T-helper 17 cell (primary cell): ENCODE measurements at regions not wholly inside any gene's neighbourhood (a gene's known extent, or its start where the extent isn't known, plus 50 kb on each side); places are given as distances from the start of the nearest gene placed in this dataset.
"Not testable (repeated sequence)": the region's sequence is repeated elsewhere in the genome, so short reads cannot be mapped to it uniquely, and the experiment has no call there.

Experiments used
- ATAC-seq: fragments of 150-1000 bp; cut with Tn5 transposase; 2 replicates; pipeline ENCODE4 v1.10.0; 2021; ENCODE audit warnings: mild to moderate bottlenecking, moderate library complexity
- DNase-seq, 3 donors: peaks; one replicate each; pipeline versions ENCODE4 v3.0.0 to v3.0.0-alpha.2; 2020 to 2021
- H3K9me3 ChIP-seq: one replicate; pipeline ENCODE4 v1.7.0; 2013; ENCODE audit warnings: low read length, mild to moderate bottlenecking; ENCODE audit not compliant: control insufficient read depth, poor library complexity, severe bottlenecking
- H3K27ac Mint-ChIP-seq: one replicate; pipeline ENCODE4 v1.8.0; 2022; ENCODE audit warnings: mild to moderate bottlenecking, moderate library complexity, mixed read lengths
- H3K27me3 Mint-ChIP-seq: one replicate; pipeline ENCODE4 v1.8.0; 2022; ENCODE audit warnings: mixed read lengths
- H3K36me3 Mint-ChIP-seq: one replicate; pipeline ENCODE4 v1.8.0; 2022; ENCODE audit warnings: low read depth, mixed read lengths
- H3K4me1 Mint-ChIP-seq: one replicate; pipeline ENCODE4 v1.8.0; 2022; ENCODE audit warnings: mild to moderate bottlenecking, mixed read lengths
- H3K4me3 Mint-ChIP-seq: one replicate; pipeline ENCODE4 v1.8.0; 2022; ENCODE audit warnings: mild to moderate bottlenecking, moderate library complexity, mixed read lengths

- Mint-ChIP-seq H3K27ac (no peak overlapping the region), H3K27me3 (no peaks in the 10 kb centered on the region), H3K4me1 (no peaks in the 10 kb centered on the region), H3K36me3 (no peaks in the 10 kb centered on the region), H3K4me3 (no peak overlapping the region)
- H3K9me3 ChIP-seq = no peaks in the 10 kb centered on the region
- ATAC-seq = no peak
- no peak for DNase-seq
Observed at GRCh38 chr9:102941868-102942267, 53.3 kb upstream of the CYLC2 start.

- Mint-ChIP-seq H3K4me1 (no peaks in the 10 kb centered on the region), H3K27ac (no peak overlapping the region), H3K27me3 (no peaks in the 10 kb centered on the region), H3K36me3 (no peaks in the 10 kb centered on the region), H3K4me3 (no peak overlapping the region)
- no peak for ATAC-seq
- no peak for DNase-seq
- no peaks in the 10 kb centered on the region for H3K9me3 ChIP-seq
Observed at GRCh38 chr9:102922526-102922925, 72.6 kb upstream of the CYLC2 start.

GRCh38 chr9:102911185-102911584 lies 83.9 kb upstream of the CYLC2 start:
- Mint-ChIP-seq H3K4me3 (no peak overlapping the region), H3K27ac (no peak overlapping the region), H3K36me3 (no peaks in the 10 kb centered on the region), H3K4me1 (no peaks in the 10 kb centered on the region), H3K27me3 (no peaks in the 10 kb centered on the region)
- no peaks in the 10 kb centered on the region for H3K9me3 ChIP-seq
- no peak for DNase-seq
- no peak for ATAC-seq

- not testable (repeated sequence) for H3K27ac Mint-ChIP-seq, H3K4me3 Mint-ChIP-seq, H3K36me3 Mint-ChIP-seq, DNase-seq, ATAC-seq, H3K27me3 Mint-ChIP-seq, H3K4me1 Mint-ChIP-seq, H3K9me3 ChIP-seq
Observed at GRCh38 chr9:102905795-102906194, 89.3 kb upstream of the CYLC2 start.

GRCh38 chr9:102892025-102892424 lies 103.1 kb upstream of the CYLC2 start:
- no peak for ATAC-seq

GRCh38 chr9:102888747-102889146 lies 106.4 kb upstream of the CYLC2 start:
- DNase-seq, ATAC-seq, H3K4me1 Mint-ChIP-seq, H3K4me3 Mint-ChIP-seq, H3K36me3 Mint-ChIP-seq, H3K27me3 Mint-ChIP-seq, H3K27ac Mint-ChIP-seq, H3K9me3 ChIP-seq: not testable (repeated sequence)

More at GRCh38 chr9:102892025-102892424, 103.1 kb upstream of the CYLC2 start:
- H3K27ac Mint-ChIP-seq = no peak overlapping the region
- no peaks in the 10 kb centered on the region for H3K9me3 ChIP-seq
- H3K36me3 Mint-ChIP-seq = no peaks in the 10 kb centered on the region
- no peak overlapping the region for H3K4me3 Mint-ChIP-seq
- no peaks in the 10 kb centered on the region for H3K4me1 Mint-ChIP-seq
- DNase-seq = no peak
- no peaks in the 10 kb centered on the region for H3K27me3 Mint-ChIP-seq

- Mint-ChIP-seq H3K4me3 (no peak overlapping the region), H3K27me3 (no peaks in the 10 kb centered on the region), H3K27ac (no peak overlapping the region), H3K4me1 (no peaks in the 10 kb centered on the region), H3K36me3 (no peaks in the 10 kb centered on the region)
- DNase-seq = no peak
- ATAC-seq = no peak
- H3K9me3 ChIP-seq = no peaks in the 10 kb centered on the region
Observed at GRCh38 chr9:102875687-102876086, 119.4 kb upstream of the CYLC2 start.

- Mint-ChIP-seq H3K27ac (no peak overlapping the region), H3K27me3 (no peaks in the 10 kb centered on the region), H3K4me3 (no peak overlapping the region), H3K36me3 (no peaks in the 10 kb centered on the region), H3K4me1 (no peaks in the 10 kb centered on the region)
- no peaks in the 10 kb centered on the region for H3K9me3 ChIP-seq
- DNase-seq (no peak), ATAC-seq (no peak)
Observed at GRCh38 chr9:102867488-102867887, 127.6 kb upstream of the CYLC2 start.

GRCh38 chr9:102862478-102862877 lies 132.7 kb upstream of the CYLC2 start:
- Mint-ChIP-seq H3K4me3 (no peak overlapping the region), H3K27ac (no peak overlapping the region), H3K36me3 (no peaks in the 10 kb centered on the region), H3K4me1 (no peaks in the 10 kb centered on the region), H3K27me3 (no peaks in the 10 kb centered on the region)
- no peak for DNase-seq
- H3K9me3 ChIP-seq = no peaks in the 10 kb centered on the region
- ATAC-seq = no peak

- no peak overlapping the region for H3K4me3 Mint-ChIP-seq
- H3K27ac Mint-ChIP-seq = no peak overlapping the region
- DNase-seq = no peak
- H3K36me3 Mint-ChIP-seq = no peaks in the 10 kb centered on the region
- no peaks in the 10 kb centered on the region for H3K4me1 Mint-ChIP-seq
- no peak for ATAC-seq
- no peaks in the 10 kb centered on the region for H3K9me3 ChIP-seq
- H3K27me3 Mint-ChIP-seq = no peaks in the 10 kb centered on the region
Observed at GRCh38 chr9:102855641-102856040, 139.5 kb upstream of the CYLC2 start.

GRCh38 chr9:102845827-102846371 lies 149.2 kb upstream of the CYLC2 start:
- no peaks in the 10 kb centered on the region for H3K4me1 Mint-ChIP-seq
- no peak for DNase-seq
- no peak overlapping the region for H3K4me3 Mint-ChIP-seq
- no peaks in the 10 kb centered on the region for H3K9me3 ChIP-seq
- H3K36me3 Mint-ChIP-seq = no peaks in the 10 kb centered on the region
- ATAC-seq = no peak
- H3K27me3 Mint-ChIP-seq = no peaks in the 10 kb centered on the region
- H3K27ac Mint-ChIP-seq = no peak overlapping the region

- DNase-seq (no peak), ATAC-seq (no peak)
- no peaks in the 10 kb centered on the region for H3K36me3 Mint-ChIP-seq
- no peaks in the 10 kb centered on the region for H3K9me3 ChIP-seq
- H3K4me1 Mint-ChIP-seq = no peaks in the 10 kb centered on the region
- H3K4me3 Mint-ChIP-seq = no peak overlapping the region
- H3K27ac Mint-ChIP-seq = no peak overlapping the region
- H3K27me3 Mint-ChIP-seq = no peaks in the 10 kb centered on the region
Observed at GRCh38 chr9:102844716-102845115, 150.4 kb upstream of the CYLC2 start.

GRCh38 chr9:102842423-102842822 lies 152.7 kb upstream of the CYLC2 start:
- no peaks in the 10 kb centered on the region for H3K9me3 ChIP-seq
- ATAC-seq (no peak), DNase-seq (no peak)
- H3K4me1 Mint-ChIP-seq = no peaks in the 10 kb centered on the region
- no peak overlapping the region for H3K4me3 Mint-ChIP-seq
- no peaks in the 10 kb centered on the region for H3K36me3 Mint-ChIP-seq
- no peak overlapping the region for H3K27ac Mint-ChIP-seq
- H3K27me3 Mint-ChIP-seq = no peaks in the 10 kb centered on the region

- DNase-seq (no peak), ATAC-seq (no peak)
- H3K9me3 ChIP-seq = no peaks in the 10 kb centered on the region
- H3K27me3 Mint-ChIP-seq = no peaks in the 10 kb centered on the region
- H3K4me1 Mint-ChIP-seq = no peaks in the 10 kb centered on the region
- no peak overlapping the region for H3K4me3 Mint-ChIP-seq
- H3K36me3 Mint-ChIP-seq = no peaks in the 10 kb centered on the region
- H3K27ac Mint-ChIP-seq = no peak overlapping the region
Observed at GRCh38 chr9:102841376-102841775, 153.8 kb upstream of the CYLC2 start.
